ENCODE measurements at regions not wholly inside any gene's neighbourhood (a gene's known extent, or its start where the extent isn't known, plus 50 kb on each side); places are given as distances from the start of the nearest gene placed in this dataset.

DNA sequence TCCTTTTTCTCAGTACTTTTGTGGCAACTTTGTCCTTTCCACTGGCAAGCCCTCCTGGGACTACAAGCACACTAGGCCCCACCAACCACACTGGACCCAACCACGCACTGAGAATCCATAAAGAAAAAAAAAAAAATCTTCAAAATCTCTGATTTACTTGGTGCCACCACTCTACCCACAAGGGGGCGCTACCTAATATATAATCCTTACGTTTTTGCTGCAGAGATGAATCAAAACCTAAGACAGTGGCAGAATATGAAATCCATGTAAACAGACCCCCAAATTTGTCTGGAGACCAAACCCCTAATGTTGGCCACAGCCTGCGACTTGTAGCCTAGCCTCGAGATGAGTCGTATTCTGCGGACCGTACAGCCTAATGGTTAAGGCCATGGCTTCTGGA, 63.5 kb upstream of the ARHGAP36 start:
- in situ Hi-C loops (cut with MboI; ENCODE audit: low sequenced_read_pairs, unreplicated experiment), result loop anchor here (25.0 kb wide), 1 partner anchor 643 kb away; no protein-coding TSS in a partner anchor
- TF ChIP-seq, protein P1, sequence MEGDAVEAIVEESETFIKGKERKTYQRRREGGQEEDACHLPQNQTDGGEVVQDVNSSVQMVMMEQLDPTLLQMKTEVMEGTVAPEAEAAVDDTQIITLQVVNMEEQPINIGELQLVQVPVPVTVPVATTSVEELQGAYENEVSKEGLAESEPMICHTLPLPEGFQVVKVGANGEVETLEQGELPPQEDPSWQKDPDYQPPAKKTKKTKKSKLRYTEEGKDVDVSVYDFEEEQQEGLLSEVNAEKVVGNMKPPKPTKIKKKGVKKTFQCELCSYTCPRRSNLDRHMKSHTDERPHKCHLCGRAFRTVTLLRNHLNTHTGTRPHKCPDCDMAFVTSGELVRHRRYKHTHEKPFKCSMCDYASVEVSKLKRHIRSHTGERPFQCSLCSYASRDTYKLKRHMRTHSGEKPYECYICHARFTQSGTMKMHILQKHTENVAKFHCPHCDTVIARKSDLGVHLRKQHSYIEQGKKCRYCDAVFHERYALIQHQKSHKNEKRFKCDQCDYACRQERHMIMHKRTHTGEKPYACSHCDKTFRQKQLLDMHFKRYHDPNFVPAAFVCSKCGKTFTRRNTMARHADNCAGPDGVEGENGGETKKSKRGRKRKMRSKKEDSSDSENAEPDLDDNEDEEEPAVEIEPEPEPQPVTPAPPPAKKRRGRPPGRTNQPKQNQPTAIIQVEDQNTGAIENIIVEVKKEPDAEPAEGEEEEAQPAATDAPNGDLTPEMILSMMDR (IDR thresholded peaks at IDR 0.05; ENCODE audit: borderline replicate concordance, control extremely low read depth, extremely low read depth, insufficient read depth, missing control alignments), result peak; percentile 6
- DNase-seq (ENCODE audit: low spot score), result peak; percentile 3

DNA sequence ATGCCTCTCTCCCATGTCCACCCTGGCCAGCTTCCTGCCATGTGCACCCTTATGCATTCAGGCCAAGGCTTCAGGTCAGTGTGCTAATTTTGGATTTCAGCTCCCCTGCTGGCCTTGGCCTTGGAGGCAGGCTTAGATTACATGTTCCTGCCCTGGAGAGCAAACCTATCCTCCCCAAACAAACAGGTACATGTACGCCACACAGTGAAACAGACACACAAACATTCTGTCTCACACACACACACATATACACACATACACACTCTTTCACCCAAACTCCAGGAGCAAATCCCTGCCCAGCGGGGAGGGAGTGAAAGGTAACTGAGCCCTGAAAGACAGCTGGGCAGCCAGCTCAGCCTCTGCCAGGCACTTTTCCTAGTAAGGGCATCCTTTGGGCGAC, 62.7 kb upstream of the ARHGAP36 start:
- DNase-seq (ENCODE audit: low spot score), result no peak
- TF ChIP-seq, protein P1 (IDR thresholded peaks at IDR 0.05; ENCODE audit: borderline replicate concordance, control extremely low read depth, extremely low read depth, insufficient read depth, missing control alignments), result no peak
- in situ Hi-C loops (cut with MboI; ENCODE audit: low sequenced_read_pairs, unreplicated experiment), result loop anchor here (25.0 kb wide), 1 partner anchor 642 kb away; no protein-coding TSS in a partner anchor

DNA sequence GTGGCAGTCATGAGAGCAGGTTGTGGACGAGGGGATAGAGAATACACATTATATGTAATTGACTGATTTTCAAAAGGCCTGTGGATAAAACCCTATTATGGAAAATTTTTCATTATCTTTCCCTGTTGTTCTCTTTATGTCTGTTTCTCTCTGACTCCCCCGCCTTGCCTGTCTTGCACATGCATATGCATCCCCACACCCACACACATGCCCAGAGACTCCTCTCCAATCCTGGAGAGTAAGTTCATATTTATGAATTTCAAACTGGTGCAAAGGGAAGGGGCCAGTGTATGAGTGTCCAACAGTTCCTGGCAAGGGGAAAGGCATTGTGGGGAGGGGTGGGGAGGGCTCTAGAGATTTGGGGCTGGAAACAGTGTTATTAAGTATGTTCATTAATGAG, 60.8 kb upstream of the ARHGAP36 start:
- in situ Hi-C loops (cut with MboI; ENCODE audit: low sequenced_read_pairs, unreplicated experiment), result loop anchor here (25.0 kb wide), 1 partner anchor 640 kb away; no protein-coding TSS in a partner anchor
- DNase-seq (ENCODE audit: low spot score), result no peak

DNA sequence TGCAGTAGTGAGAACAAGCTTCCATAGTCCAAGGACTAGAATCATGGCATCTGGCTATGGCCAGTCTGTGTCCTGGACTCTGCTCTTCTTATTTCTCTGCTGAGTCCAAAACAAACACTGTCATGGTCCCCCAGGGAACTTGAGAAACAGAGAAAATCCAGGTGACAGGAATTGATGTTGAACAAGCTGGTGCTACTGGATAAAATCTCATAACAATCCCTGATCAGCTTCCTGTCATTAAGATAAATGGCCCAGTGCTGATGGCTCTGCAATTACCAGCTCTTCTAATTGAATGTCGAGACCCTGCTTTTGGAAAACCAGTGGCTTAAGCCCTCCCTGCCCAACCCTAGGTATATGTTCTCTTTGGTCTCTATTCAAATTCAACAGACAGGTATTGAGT, 58.8 kb upstream of the ARHGAP36 start:
- TF ChIP-seq, protein P1 (IDR thresholded peaks at IDR 0.05; ENCODE audit: borderline replicate concordance, control extremely low read depth, extremely low read depth, insufficient read depth, missing control alignments), result no peak
- DNase-seq (ENCODE audit: low spot score), result no peak
- in situ Hi-C loops (cut with MboI; ENCODE audit: low sequenced_read_pairs, unreplicated experiment), result loop anchor here (25.0 kb wide), 1 partner anchor 638 kb away; no protein-coding TSS in a partner anchor

More for the DNA sequence above, 60.8 kb upstream of the ARHGAP36 start:
- TF ChIP-seq, protein P1 (IDR thresholded peaks at IDR 0.05; ENCODE audit: borderline replicate concordance, control extremely low read depth, extremely low read depth, insufficient read depth, missing control alignments), result no peak
